GM18508 (cell line): ENCODE measurements at regions not wholly inside any gene's neighbourhood (a gene's known extent, or its start where the extent isn't known, plus 50 kb on each side); places are given as distances from the start of the nearest gene placed in this dataset.

ENCODE experiments used
- ATAC-seq: cut with Tn5 transposase; IDR thresholded peaks from one replicate; pipeline ENCODE4 v1.9.1; 2021; ENCODE audit warnings: moderate number of reproducible peaks; ENCODE audit not compliant: insufficient read depth, unreplicated experiment

DNA sequence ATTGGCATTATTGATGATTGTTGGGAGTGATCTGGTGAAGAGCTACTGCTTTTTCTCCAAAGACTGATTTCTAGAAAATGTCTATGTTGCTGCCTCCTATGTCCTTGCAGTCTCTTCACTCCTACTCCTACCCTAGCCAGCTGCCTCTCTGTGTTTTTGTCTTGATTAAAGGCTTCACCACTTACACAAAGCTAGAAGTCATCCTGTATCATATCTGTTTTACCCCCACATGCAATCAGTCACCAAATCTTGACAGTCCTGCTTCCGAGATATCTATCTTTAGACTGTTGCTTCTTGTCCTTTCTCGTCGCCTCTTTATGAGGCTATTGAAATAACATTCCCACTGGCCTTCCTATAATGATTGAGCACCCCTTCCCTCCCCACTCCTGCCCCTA is 84.5 kb upstream of the ITGA4 start:
- no peak for ATAC-seq

DNA sequence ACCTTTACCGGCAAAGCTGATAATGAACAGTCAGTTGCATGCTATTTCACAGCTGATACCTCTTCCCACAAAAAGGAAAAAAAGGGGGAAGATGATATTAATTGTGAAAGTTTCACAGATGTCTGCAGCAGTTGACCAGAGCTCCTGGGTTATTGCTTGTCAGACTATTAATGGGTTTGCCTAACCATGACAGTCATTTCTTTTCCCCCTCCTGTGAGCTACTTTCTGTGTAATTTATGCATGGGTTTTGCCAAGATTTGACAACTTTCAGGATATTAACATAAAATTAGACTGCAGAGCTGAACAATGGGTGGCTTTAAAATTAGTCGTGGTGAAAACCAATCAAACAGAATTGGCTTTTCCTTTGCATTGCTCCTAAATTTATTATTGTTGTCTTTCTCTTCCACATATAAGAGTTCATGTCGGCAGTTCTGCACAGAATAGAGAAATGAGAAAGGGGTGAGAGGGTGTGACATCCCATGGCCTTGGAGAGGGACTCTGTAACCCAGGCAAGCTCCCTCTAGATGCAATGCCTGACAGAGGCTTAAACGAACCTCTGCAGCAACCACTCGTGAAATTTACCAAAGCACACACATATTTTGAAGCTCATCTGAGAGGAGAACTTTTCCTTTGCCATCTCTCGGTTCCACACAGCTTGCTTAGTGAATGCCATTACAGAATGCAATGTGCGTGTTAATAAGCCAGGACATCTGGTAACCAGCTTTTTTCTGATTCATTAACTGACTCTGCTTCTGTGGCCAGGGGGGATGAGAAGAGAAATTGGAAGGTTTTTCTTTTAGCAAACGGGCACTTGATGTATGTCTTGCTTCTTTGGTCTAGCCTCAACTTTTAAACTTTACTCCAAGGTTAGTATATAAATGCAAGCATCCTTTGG is 82.2 kb upstream of the ITGA4 start:
- ATAC-seq, result peak; percentile 49

DNA sequence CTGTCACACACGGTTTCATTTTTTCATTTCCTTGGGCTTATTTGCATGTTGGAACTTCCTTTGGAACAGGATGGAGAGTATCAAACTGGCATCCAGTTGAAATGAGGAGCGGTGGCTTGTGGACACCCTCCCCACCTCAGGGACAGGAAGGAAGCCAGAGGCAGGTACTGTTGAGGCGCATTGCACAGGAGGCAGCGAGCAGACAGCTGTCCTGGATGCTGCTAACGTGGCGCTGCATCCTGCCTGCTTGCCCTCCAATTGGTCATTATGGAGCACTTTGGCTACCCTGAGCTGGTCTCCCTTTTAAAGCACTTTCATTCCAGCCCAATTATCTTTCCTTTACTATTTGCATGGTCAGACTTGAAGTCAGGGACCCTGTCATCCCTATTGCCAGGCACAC is 80.7 kb upstream of the ITGA4 start:
- ATAC-seq, result no peak

DNA sequence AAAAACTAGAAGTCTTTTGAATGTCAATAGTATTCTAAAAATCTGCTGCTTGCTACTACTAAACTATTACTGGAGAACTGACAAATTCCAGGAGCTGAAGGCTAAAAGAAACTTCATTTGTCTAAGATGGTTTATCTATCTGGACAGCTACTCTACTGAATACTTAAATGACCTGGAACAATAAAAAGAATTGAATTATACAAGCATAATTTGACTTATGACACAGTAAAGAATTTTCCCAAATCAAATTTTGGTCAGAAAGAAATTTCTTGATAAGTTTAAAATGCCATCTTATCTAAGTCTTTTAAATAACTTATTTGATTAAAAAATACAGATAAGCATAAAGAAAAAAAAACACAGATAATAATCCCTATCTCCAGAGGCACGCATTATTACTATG is 80.2 kb upstream of the ITGA4 start:
- ATAC-seq, result no peak

DNA sequence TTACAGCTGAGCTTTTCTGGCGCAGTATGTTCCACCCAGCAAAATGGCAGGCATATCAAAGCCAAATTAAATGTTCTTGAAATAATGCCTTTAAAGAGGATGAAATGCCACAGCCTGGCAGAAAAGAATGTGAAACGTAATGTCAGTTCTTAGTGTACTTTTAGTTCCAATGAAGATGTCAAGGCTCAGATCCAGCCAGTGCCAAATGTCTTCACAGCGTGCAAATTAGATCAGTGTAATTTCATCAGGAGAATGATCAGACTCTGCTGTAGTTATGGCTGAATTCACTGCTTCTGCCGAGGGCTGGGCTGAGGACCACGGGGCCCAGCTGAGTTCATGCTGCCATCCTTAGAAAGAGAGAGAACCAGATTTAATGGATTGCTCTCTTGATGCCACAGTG is 78.7 kb upstream of the ITGA4 start:
- ATAC-seq, result no peak

DNA sequence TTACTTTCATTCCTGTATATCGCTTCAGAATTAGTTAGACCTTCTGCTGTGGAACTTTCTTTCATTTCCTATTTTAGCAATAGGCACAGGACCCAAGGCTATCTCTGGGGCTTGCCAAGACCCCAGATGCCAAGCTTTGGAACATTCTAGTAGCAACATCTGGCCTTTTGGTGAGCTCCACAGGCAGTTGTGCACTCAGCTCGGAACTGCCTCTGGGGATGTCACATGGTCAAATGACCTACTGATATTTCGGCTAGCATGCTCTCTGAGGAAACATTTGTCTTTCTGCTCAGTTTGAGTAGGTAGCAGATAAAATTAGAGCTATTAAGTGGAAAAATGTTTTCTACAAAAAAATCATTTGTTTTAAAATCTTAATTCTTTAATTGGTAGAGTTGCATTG is 76.6 kb upstream of the ITGA4 start:
- no peak for ATAC-seq

DNA sequence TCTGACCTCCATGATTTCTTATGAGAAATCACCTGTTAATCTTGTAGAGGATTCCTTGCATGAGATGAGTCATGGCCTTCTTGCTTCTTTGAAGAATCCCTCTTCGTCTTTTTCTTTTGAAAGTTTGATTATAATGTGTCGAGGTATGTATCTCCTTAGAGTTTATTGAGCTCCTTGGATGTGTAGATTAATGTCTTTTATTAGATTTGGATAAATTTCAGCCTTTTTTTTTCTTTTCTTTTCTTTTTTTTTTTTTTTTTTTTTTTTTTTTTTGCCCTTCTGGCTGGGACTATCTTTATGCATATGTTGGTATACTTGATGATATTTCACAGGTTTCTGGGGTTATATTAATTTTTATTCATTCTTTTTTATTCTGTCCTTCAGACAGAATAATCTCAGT is 72.3 kb upstream of the ITGA4 start:
- ATAC-seq, result no peak

DNA sequence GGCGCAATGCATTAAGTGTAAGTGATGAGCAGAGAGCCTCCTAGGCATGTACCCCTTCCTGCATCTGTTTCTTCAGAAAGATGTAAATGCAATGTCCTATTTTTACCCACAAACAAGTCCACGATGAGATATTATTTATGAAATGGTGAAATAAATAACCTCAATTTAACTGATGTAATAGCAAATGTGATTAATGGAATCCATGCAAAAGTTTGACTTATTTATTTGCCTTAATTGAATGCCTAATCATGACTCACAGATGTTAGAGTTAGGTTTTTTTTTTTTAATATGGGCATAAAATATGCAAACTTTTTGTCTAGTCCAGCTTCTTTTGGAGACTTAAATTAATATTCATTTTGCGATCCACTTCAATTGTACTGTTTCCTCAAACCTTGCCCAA is 67.7 kb upstream of the ITGA4 start:
- ATAC-seq, result no peak

DNA sequence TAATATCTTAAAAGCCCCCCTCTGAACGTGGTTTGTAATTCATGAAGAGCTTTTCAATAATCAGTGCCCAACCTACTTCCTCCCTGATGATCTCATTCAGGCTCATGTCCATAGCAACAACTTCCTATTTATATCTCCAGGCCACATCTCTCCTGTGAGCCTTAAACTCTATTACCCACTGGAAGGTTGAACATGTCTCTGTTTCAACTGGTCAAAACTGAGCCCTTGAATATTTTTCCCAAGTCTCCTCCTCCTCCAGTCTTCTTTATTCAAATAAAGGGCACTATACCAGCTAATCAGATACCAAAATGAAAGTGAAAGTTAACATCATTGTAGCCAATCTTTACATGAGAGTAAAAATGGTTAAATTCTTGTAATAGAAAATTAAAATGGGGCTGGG is 63.7 kb upstream of the ITGA4 start:
- ATAC-seq, result no peak

DNA sequence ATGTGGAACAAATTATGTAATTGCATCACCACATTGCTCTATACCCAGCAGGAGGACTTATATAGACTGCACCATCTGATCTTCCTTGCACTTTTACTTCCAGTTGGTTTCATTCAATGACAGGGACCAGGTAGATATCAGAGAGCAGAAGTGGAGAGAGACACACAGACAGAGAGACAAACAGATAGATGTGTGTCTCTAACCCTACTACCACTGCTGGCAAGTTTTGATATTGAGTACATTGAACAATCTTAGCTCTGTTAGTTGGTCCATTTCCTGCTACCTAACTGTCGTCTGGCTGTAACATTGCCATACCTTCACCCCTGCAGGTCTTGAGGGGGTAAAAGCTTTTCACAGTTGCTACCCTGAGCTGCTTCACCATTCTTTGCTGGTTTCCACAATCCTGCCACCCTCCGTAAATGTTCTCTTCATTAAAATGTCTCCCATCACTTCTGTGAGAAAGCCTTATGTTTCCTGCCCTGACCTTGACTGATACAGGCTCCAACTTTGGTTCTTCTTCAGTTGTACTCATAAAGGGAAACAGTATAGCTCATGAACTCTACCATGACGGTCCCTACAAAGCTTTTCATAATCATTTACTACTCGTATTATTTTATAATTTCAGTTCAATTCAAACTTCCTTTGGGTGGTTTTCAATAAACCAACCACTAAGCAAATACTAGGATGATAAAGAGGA is 62.3 kb upstream of the ITGA4 start:
- ATAC-seq, result no peak

DNA sequence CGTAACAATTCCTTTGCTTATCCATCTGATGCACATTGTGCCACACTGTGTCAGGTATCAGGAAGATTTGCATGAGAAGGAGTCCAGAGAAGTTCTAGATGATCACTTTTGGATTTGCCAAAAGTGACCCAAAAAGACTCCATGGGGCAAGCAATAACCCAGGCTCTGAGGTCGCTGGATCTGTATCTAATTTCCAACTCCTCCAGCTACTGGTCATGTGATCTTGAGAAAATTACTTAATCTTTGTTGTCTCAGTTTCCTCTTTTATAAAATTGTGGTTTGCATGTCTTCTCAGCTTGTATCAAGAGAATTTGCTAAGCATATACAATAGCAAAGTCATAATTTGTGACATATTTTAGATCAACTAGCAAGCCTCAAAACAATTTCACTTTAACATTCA is 61.3 kb upstream of the ITGA4 start:
- no peak for ATAC-seq

DNA sequence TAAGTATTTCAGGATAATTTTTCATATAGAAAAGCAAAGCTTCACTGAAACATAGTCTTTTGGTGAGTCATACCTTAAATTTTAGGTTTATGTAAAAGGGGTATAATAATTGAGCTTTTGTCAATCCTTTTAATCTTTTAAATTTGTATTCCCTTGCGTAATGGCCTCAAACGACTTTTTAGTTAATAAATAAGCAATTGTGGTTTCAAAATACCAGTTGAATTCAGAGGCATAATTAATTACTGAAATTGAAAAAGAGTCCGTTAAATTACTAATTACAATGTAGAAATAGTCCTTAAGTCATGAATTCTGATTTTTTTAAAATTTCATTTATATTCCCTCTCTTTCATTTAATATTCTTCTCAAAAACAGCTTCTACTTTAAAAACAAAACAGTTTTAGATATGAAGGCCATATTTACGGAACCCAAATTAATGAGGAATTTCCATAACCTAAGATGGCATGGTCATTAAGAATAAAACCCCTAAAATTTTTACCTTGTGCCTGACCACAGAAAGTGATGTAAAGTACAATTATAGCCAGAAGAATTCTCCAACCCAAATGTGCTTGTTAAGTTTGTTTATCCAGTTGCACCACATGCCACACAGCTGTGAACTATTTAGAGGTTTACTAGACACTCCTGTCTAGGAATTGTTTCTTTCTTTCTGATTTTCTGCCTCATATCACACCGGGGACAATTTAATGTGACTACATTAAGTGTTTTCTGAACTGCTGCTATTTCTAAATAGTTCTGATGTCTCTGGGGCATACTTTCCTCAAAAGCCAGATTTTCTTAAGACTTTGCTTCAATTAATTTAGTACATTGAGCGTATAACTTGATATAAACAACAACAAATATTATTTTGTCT is 60.7 kb upstream of the ITGA4 start:
- no peak for ATAC-seq

DNA sequence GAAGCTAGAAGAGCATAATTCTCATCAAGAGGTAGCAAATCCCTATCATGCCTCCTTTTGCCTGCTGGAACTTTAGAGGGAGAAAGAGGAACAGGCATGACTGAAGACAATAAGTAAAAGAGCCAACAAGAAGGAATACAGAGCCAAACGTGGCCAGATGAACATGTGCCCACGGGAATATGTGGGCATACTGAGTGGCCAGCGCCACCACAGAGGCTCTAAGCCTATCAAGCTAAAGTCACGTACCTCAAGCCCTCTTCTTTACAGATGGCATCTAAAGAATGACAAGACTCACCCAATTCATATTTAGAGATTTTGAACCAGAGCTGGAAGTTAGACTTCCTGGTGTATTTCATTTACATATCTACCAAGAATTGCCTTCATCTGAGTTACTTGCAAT is 59.9 kb upstream of the ITGA4 start:
- ATAC-seq, result no peak

DNA sequence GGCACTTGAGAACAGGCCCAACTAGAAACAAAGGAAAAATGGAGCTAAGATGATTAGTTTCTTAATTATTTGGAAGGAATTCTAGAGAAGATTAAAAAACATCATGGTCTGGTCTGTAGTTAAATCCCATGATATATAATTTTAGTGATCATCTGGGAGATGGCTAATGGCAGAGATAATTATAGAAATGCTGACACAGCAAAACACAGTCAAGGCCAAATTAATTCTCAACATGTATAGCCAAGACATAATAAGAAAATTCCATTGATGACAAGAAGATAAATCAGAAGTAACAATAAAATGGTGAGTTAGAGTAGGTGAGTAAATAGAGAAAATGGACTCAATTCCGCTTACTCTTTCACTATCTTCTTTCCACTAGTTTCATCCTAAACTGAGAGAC is 59.2 kb upstream of the ITGA4 start:
- no peak for ATAC-seq

DNA sequence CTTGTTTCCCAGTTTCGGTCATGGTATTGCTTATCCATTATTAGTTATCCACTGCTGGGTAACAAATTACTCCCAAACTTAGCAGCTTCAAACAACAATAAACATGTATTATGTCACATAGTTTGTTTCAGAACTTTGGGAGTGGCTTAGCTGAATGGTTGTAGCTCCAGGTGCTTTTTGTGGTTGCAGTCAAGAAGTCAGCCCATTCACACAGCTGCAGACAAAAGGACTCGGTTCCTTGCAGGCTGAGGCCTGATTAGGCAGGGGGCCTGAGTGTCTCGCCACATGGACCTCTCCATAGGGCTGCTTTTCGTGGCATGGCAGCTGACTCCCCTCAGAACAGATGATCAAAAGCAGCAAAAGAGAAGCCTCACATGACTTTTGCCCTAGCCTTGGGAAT is 58.2 kb upstream of the ITGA4 start:
- ATAC-seq, result no peak

DNA sequence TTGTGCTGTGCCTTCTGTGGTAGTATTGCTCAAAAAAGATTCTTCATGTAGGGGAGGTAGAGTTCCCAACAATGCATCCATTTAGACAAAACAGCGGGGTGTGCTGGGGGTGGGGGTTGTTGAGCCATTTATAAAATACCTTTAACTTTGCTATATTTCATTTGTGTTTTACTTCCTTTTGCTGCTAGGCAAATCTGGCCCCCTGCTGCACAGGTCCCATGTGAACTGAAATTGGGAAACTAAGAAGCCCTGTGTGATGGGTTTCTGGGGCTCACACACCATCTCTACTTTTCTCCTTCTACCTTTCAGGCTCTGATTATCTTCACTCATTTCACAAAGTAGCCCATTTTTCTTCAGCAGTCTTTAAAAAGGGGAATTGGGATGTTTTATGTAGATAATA is 52.7 kb upstream of the ITGA4 start:
- ATAC-seq, result no peak

DNA sequence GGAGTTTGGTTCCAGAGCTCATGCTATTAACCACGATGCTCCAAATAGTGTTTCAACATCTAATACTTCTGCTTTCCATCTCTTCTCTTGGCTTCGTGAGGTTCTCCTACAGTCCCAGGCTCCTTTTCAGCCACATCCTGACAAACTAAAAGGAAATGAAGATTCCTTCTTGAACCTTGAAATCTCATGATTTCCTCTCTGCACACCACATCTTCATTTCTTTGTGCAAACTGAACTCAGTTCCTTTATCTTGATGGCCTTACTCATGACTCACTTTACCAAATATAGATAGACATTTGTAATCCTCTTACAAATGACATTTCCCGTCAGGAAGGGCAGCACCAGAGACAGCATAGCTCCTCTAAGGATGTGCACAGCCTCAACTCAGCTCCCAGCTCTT is 50.0 kb upstream of the ITGA4 start:
- no peak for ATAC-seq
